OCI-LY7 (cell line): ENCODE measurements at regions not wholly inside any gene's neighbourhood (a gene's known extent, or its start where the extent isn't known, plus 50 kb on each side); places are given as distances from the start of the nearest gene placed in this dataset.

ENCODE experiments used
- BruUV-seq: library from RNA; stranded (reverse); fragments of 400-500 nt; replicated peaks from 2 replicates; lab custom pipeline; 2021; lab: Mats Ljungman, UMichigan
- CTCF ChIA-PET: fragments of 300-600 bp; sonication (Branson Sonifier 250); formaldehyde crosslinking; loops from one replicate; lab custom pipeline; 2022; ENCODE audit warnings: antibody characterized with exemption; ENCODE audit not compliant: unreplicated experiment; lab: Charles Lee
- POLR2A ChIA-PET: fragments of 300-600 bp; sonication (Branson Sonifier 250); formaldehyde crosslinking; loops from one replicate; lab custom pipeline; 2022; ENCODE audit warnings: antibody characterized with exemption; lab: Charles Lee
- DNase-seq: peaks from one replicate; pipeline ENCODE4 v3.0.0-alpha.2; 2015; ENCODE audit warnings: low spot score
- H2AFZ ChIP-seq: fragments of 200-600 bp; sonication (generic), shearing (Covaris generic); 2 replicates; pipeline ENCODE4 v1.6.1; 2014; ENCODE audit warnings: mild to moderate bottlenecking, antibody characterized with exemption, low read length, moderate library complexity
- H3K27ac ChIP-seq: fragments of 200-600 bp; sonication (generic); 2 replicates; pipeline ENCODE4 v1.5.1; 2014; ENCODE audit warnings: mixed run types, low read depth, mild to moderate bottlenecking, moderate library complexity, low read length, inconsistent platforms; ENCODE audit not compliant: poor library complexity, severe bottlenecking
- H3K36me3 ChIP-seq: fragments of 200-600 bp; sonication (generic); 2 replicates; pipeline ENCODE4 v1.6.1; 2014; ENCODE audit warnings: mild to moderate bottlenecking, antibody characterized with exemption, low read length, moderate library complexity, mixed read lengths; ENCODE audit not compliant: insufficient read depth
- H3K4me1 ChIP-seq: fragments of 200-600 bp; sonication (generic); 2 replicates; pipeline ENCODE4 v1.5.1; 2014; ENCODE audit warnings: mild to moderate bottlenecking, low read length; ENCODE audit not compliant: insufficient read depth, poor library complexity, severe bottlenecking
- H3K4me2 ChIP-seq: fragments of 200-600 bp; sonication (generic); 2 replicates; pipeline ENCODE4 v1.6.1; 2014; ENCODE audit warnings: mild to moderate bottlenecking, low read length
- H3K4me3 ChIP-seq: fragments of 200-600 bp; sonication (generic); 2 replicates; pipeline ENCODE4 v1.5.1; 2014; ENCODE audit warnings: mild to moderate bottlenecking, low read depth, low read length; ENCODE audit not compliant: poor library complexity, severe bottlenecking
- H3K79me2 ChIP-seq: fragments of 200-600 bp; sonication (generic); 2 replicates; pipeline ENCODE4 v1.6.1; 2016; ENCODE audit warnings: low read depth, mild to moderate bottlenecking, low read length, moderate library complexity, mixed read lengths; ENCODE audit not compliant: insufficient read depth
- H3K9me2 ChIP-seq: fragments of 200-600 bp; sonication (generic); 2 replicates; pipeline ENCODE4 v1.6.1; 2016; ENCODE audit warnings: mild to moderate bottlenecking, low read length, mixed read lengths; ENCODE audit not compliant: insufficient read depth
- H3K9me3 ChIP-seq: fragments of 200-600 bp; sonication (generic); 2 replicates; pipeline ENCODE4 v1.6.1; 2014; ENCODE audit warnings: mild to moderate bottlenecking, mixed run types, low read length, mixed read lengths
- H4K20me1 ChIP-seq: fragments of 200-600 bp; sonication (generic); 2 replicates; pipeline ENCODE4 v1.6.1; 2014; ENCODE audit warnings: mild to moderate bottlenecking, antibody characterized with exemption, low read length, moderate library complexity, mixed read lengths; ENCODE audit not compliant: insufficient read depth
- EZH2phosphoT487 ChIP-seq: fragments of 200-600 bp; sonication (generic); IDR thresholded peaks from 2 replicates; pipeline ENCODE4 v1.6.1; 2018; ENCODE audit warnings: low read depth, borderline replicate concordance, mild to moderate bottlenecking, mixed run types, antibody characterized with exemption, low read length, moderate library complexity, mixed read lengths
- intact Hi-C: fragments of 100-400 bp; cut with micrococcal nuclease; formaldehyde crosslinking; loops from one replicate; pipeline ENCODE4 v1.10.0; 2022; ENCODE audit not compliant: unreplicated experiment
- TF ChIP-seq, protein P1 (sequence below): fragments of 200-600 bp; sonication (generic); conservative IDR thresholded peaks from 2 replicates; pipeline ENCODE4 v1.5.1; 2014; ENCODE audit warnings: mild to moderate bottlenecking, antibody characterized with exemption, low read length, moderate library complexity, mixed read lengths

GRCh38 chr1:199875856-199876255, 151.7 kb upstream of the NR5A2 start:
- ChIA-PET CTCF (no interaction called here), POLR2A (no interaction called here)
- no peak for DNase-seq
- no TSS peak for BruUV-seq
- Histone ChIP-seq H3K4me2 (no peak overlapping the region), H3K9me2 (no peaks in the 10 kb centered on the region), H3K9me3 (no peaks in the 10 kb centered on the region), H3K36me3 (no peaks in the 10 kb centered on the region), H3K79me2 (no peaks in the 10 kb centered on the region), H2AFZ (no peak overlapping the region), H3K4me3 (no peak overlapping the region), H3K4me1 (no peaks in the 10 kb centered on the region), H4K20me1 (no peaks in the 10 kb centered on the region), H3K27ac (no peak overlapping the region)
- intact Hi-C loops, result no loop called here
- no peak for TF ChIP-seq EZH2phosphoT487
- TF ChIP-seq, protein P1, sequence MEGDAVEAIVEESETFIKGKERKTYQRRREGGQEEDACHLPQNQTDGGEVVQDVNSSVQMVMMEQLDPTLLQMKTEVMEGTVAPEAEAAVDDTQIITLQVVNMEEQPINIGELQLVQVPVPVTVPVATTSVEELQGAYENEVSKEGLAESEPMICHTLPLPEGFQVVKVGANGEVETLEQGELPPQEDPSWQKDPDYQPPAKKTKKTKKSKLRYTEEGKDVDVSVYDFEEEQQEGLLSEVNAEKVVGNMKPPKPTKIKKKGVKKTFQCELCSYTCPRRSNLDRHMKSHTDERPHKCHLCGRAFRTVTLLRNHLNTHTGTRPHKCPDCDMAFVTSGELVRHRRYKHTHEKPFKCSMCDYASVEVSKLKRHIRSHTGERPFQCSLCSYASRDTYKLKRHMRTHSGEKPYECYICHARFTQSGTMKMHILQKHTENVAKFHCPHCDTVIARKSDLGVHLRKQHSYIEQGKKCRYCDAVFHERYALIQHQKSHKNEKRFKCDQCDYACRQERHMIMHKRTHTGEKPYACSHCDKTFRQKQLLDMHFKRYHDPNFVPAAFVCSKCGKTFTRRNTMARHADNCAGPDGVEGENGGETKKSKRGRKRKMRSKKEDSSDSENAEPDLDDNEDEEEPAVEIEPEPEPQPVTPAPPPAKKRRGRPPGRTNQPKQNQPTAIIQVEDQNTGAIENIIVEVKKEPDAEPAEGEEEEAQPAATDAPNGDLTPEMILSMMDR, result no peak

DNA sequence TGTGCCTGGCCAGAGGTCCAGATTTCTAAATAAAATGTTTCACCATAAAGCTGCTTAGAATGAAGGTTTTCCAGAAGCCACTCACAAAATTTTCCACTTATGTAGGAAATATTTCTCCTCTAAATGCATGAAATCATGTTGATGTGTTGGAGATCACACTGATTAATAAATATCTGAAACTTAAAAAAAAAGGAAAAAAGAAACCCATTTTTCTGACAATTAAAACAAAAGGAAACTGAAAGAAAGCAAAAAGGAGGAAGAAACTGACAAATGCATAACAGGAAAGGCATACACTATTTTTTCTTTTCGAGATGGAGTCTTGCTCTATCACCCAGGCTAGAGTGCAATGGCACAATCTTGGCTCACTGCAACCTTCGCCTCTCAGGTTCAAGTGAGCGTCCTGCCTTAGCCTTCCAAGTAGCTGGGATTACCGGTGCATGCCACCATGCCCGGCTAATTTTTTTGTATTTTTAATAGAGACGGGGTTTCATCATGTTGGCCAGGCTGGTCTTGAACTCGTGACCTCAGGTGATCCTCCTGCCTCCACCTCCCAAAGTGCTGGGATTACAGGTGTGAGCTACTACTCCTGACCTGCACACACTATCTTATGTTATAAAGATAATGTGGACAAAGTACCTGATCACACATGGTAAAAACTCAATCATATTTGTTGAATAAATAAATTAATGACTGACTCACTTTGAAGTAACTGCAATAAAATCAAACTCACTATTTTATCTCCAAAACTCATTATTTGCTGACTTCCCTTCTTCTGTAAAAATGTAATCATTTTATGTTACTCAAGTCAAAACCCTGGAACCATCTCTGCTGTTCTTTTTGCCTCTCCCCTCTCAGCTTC, 149.8 kb upstream of the NR5A2 start:
- no peak for DNase-seq
- ChIA-PET POLR2A (no interaction called here), CTCF (no interaction called here)
- no peaks in the 10 kb centered on the region for H3K9me2 ChIP-seq
- H4K20me1 ChIP-seq, result no peaks in the 10 kb centered on the region
- H3K27ac ChIP-seq, result no peak overlapping the region
- H3K4me2 ChIP-seq, result no peak overlapping the region
- no TSS peak for BruUV-seq
- H3K4me3 ChIP-seq, result no peak overlapping the region
- H3K9me3 ChIP-seq, result no peaks in the 10 kb centered on the region
- H3K4me1 ChIP-seq, result no peaks in the 10 kb centered on the region
- H3K36me3 ChIP-seq, result no peaks in the 10 kb centered on the region
- H3K79me2 ChIP-seq, result no peaks in the 10 kb centered on the region
- TF ChIP-seq, protein P1, result no peak
- TF ChIP-seq EZH2phosphoT487, result no peak
- intact Hi-C loops, result no loop called here
- no peak overlapping the region for H2AFZ ChIP-seq

DNA sequence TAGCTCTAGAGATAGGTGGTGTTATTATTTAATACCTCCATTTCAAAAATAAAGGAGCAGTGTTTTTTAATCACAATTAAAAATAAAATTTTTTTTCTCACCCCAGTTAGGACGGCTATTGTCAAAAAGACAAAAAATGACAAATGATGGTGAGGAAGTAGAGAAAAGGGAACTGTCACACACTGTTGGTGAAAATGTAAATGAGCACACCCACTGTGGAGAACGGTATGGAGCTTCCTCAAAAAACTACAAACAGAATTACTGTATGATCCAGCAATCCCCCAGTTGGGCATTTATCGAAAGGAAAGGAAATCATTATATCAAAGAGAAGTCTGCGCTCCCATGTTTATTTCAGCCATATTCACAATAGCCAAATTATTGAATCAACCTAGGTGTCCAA, 148.7 kb upstream of the NR5A2 start:
- TF ChIP-seq, protein P1, result no peak
- no peak for TF ChIP-seq EZH2phosphoT487
- intact Hi-C loops, result no loop called here
- Histone ChIP-seq H3K9me3 (no peaks in the 10 kb centered on the region), H3K36me3 (no peaks in the 10 kb centered on the region), H4K20me1 (no peaks in the 10 kb centered on the region), H3K9me2 (no peaks in the 10 kb centered on the region), H3K79me2 (no peaks in the 10 kb centered on the region), H2AFZ (no peak overlapping the region), H3K4me1 (no peaks in the 10 kb centered on the region), H3K27ac (no peak overlapping the region), H3K4me3 (no peak overlapping the region), H3K4me2 (no peak overlapping the region)
- peak; percentile 3 for DNase-seq
- BruUV-seq, result no TSS peak
- CTCF ChIA-PET, result no interaction called here
- POLR2A ChIA-PET, result interaction anchor here (0.6 to 0.9 kb wide), 2 partner anchors 11 to 71 kb away, joined by 3 to 4 read pairs; no protein-coding TSS in a partner anchor
